GM12892 (cell line): ENCODE measurements at regions not wholly inside any gene's neighbourhood (a gene's known extent, or its start where the extent isn't known, plus 50 kb on each side); places are given as distances from the start of the nearest gene placed in this dataset.

Experiments
- POLR2A ChIP-seq: IDR thresholded peaks from 2 replicates; pipeline ENCODE4 v1.6.1; 2011; ENCODE audit warnings: low read depth, low read length, control low read depth
- POLR2AphosphoS5 ChIP-seq: IDR thresholded peaks from 2 replicates; pipeline ENCODE4 v1.6.1; 2011; ENCODE audit warnings: low read depth, low read length, control low read depth
- TAF1 ChIP-seq: IDR thresholded peaks from 2 replicates; pipeline ENCODE4 v1.6.1; 2011; ENCODE audit warnings: low read depth, mild to moderate bottlenecking, control low read depth, low read length, borderline replicate concordance

- TF ChIP-seq POLR2AphosphoS5 (no peak), POLR2A (no peak), TAF1 (no peak)
Observed at GRCh38 chr7:82517050-82517449, 73.5 kb upstream of the CACNA2D1 start.
